Activated naive CD4-positive, alpha-beta T cell (primary cell): ENCODE measurements at regions not wholly inside any gene's neighbourhood (a gene's known extent, or its start where the extent isn't known, plus 50 kb on each side); places are given as distances from the start of the nearest gene placed in this dataset.

Experiments used
- DNase-seq, 4 experiments: peaks; one replicate each; lab custom pipeline; 2025; lab: John Stamatoyannopoulos, UW

- DNase-seq = no peak
These were observed 355.1 kb downstream of the ALG10 start for GRCh38 chr12:34377243-34378035.

GRCh38 chr12:34379142-34379541 is 356.8 kb downstream of the ALG10 start:
- DNase-seq = no peak

- DNase-seq = no peak
These were observed 362.4 kb downstream of the ALG10 start for GRCh38 chr12:34384693-34385092.

- DNase-seq = no peak
These were observed 363.7 kb downstream of the ALG10 start for GRCh38 chr12:34386016-34386415.

- DNase-seq = no peak
These were observed 364.4 kb downstream of the ALG10 start for GRCh38 chr12:34386621-34387255.

- DNase-seq = no peak
These were observed 365.7 kb downstream of the ALG10 start for GRCh38 chr12:34387711-34388635.

GRCh38 chr12:34388636-34389377 is 366.5 kb downstream of the ALG10 start:
- no peak for DNase-seq

GRCh38 chr12:34389378-34390170 is 367.3 kb downstream of the ALG10 start:
- DNase-seq = no peak

- no peak for DNase-seq
These were observed 368.0 kb downstream of the ALG10 start for GRCh38 chr12:34390171-34390841.

GRCh38 chr12:34390846-34391700 is 368.8 kb downstream of the ALG10 start:
- no peak for DNase-seq

- no peak for DNase-seq
These were observed 369.7 kb downstream of the ALG10 start for GRCh38 chr12:34391771-34392581.

GRCh38 chr12:34392741-34393085 is 370.4 kb downstream of the ALG10 start:
- no peak for DNase-seq

GRCh38 chr12:34393086-34393820 is 371.0 kb downstream of the ALG10 start:
- DNase-seq = no peak

GRCh38 chr12:34393821-34394150 is 371.5 kb downstream of the ALG10 start:
- DNase-seq = no peak

- DNase-seq = no peak
These were observed 372.1 kb downstream of the ALG10 start for GRCh38 chr12:34394211-34395055.

GRCh38 chr12:34395056-34396005 is 373.0 kb downstream of the ALG10 start:
- no peak for DNase-seq
